Activated T-helper 1 cell treated with anti-CD3 and anti-CD28 coated beads, Interleukin-2, amount 50 U/mL, for 16 hours (primary cell): ENCODE measurements at regions not wholly inside any gene's neighbourhood (a gene's known extent, or its start where the extent isn't known, plus 50 kb on each side); places are given as distances from the start of the nearest gene placed in this dataset.

Experiments
- DNase-seq, 2 donors: peaks; one replicate each; pipeline ENCODE4 v3.0.0-alpha.2; 2020; ENCODE audit warnings: low read depth in 1 of 2, low spot score in 1 of 2

DNA sequence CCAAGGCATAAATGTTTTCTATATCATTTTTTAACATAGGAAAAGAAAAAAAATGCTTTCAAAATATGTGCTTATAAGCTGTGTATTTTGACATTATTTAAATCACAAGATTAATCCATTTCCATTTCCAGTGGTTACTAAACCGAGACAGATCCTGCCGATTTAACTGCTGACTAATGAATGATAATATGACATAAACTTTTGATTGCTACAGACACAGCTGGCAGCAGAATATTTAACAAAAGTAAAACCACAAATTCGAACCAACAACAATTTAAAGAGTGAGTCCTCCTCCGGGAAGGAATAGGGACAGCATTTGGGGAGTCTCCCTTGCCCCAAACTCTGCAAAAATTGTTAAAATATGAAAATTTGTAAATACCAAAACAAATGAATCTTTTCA is 401.3 kb upstream of the DAB2 start:
- DNase-seq, result no peak

DNA sequence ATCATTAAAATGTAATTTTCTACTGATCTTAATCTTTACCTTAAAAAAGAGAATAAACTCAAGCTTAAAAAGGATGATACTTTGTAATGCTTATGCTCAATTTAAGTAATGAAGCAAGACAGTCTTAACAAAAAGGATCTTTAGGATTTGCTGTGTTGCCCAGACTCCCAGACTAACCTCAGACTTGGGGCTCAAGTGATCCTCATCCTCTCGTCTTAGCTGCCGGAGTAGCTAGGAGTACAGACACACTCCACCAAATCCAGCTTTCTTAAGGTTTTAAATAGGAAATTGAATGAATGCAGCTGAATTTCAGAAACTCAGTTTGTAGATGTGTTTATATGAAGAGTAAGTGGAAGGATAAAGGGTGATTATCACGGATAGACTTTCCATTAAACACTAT is 400.5 kb upstream of the DAB2 start:
- DNase-seq, result no peak

DNA sequence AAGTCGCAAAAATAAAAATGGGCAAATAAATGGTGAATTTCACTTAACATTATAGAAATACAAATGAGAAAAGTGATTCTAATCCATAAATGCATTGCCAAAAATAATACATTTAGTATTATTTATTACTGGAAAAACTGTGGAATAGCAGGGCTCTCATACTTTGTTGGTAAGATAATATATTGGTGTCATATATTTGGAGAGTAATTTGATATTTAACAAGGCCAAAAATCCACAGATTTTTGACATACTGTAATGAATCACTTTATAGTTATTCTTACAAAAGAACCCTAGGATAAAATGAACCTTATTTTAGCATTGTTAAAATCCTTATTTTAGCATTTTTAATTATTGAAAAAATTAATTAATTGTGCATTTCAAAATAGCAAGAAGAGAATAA is 397.2 kb upstream of the DAB2 start:
- no peak for DNase-seq

DNA sequence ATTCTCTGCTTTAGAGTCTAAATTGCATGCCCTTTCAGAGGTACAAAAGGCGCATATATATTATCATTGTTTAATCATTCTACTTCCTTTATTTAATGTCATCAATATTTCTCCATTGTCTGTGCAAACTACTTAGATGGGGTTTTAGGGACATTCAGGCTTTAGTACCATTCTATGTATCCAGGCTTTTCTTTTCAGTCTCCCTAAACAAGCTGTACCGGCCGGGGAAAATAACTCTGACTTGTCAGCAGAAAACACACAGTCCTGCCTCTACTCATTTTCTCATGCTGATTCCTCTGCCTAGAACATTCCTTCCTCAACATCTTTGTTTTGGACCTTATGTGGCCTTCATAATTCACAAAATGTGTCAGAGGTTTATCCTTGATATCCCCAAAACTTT is 392.1 kb upstream of the DAB2 start:
- no peak for DNase-seq

DNA sequence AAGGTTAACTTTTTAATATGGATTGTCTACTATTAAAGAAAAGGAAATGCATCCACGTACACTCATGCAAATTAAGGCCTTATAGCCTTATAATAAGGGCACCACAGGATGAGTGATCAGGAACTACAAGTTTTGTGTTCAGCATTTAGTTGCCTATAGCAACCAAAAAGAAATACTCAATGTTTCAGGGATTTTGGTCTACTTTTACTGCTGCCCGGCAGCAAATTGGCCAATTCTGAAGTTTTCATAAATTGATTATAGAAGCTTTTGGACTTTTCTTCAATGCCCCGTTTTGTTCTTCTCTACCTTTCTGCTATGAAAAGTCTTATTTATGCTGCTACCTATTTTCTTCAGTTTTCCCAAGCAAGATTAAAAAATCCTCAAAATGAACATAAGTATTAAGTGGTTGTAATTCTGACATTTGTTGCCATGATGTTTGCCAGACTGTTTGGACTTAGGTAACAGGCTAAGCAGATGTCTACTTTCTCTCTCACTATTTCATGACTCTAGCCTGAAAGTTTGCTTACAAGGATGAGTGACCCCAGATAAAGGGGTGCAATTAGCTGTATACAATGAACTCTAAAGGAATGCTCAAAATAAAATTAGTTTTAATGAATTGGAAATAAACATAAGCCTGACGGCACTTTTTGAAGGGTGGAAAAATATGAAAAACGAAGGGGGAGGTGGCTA is 391.5 kb upstream of the DAB2 start:
- DNase-seq, result no peak

DNA sequence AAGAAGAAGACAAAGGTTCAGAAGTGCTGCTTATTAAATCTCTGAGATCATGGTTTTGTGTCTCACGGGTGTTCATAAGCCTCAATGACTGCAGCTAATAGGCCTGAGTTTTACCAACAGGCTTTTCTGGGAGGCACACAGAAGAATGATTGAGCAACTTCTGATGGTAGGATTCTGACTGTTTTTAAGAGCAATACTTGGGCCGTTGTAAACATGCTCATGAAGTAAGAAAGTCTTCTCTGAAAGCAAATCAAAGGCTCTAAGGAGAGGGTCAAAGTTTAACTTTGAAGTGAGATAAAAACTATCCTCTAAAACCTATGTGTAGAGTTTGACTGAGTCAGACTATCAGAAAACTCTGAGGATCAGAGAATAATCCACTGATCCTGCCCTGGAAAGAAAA is 390.9 kb upstream of the DAB2 start:
- no peak for DNase-seq

DNA sequence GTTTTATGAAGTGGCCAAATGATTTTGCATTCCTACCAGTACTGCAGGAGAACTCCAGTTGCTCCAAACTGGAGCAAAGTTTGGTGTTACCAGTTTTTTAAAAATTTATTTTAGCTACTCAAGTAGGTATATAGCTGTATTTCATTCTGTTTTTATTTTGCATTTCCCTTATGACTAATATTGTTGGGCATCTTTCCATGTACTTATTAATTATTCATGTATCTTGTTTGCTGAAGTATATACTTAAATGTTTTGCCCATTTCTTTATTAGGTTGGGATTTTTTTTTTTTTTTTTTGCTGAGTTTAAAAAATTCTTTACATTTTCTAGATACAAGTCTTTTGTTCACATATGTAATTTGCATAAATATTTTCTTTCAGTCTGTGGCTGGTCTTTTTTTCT is 386.6 kb upstream of the DAB2 start:
- no peak for DNase-seq

DNA sequence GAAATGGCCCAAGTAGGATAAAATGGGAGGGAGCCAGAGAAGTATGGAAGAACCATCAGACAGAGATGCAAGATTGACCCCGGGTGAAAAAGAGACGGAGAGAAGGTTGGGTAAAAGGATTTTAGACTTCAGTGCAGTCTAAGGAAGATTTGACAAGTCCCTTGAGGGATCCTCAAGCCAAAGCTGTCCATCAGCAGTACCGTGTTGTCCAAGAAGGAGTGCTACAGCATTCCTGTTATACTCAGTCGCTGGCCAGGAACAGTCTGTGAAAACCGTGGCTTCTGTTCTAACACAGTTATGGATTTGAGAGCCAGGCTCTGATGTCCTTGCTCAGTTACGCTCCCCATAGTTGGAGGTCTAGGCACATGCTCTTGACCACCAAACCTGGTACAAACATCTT is 383.9 kb upstream of the DAB2 start:
- no peak for DNase-seq

DNA sequence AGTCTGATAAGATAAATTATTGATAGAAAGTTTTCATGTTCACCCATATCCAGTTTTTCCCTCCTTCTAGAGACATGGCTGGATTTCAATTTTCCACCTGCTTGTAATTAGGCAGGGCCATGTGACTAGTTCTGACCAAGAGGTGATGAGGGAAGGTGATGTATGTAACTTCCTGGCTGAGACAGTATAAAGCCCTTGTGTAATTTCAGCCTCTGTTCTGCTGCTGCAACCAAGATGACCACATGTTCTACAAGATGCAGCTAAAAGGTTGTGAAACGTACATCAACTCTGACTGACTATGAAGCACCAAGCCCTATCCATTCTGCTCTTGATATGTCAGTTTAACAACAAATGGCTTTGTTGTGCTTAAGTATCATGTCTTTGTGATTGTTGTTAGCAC is 376.5 kb upstream of the DAB2 start:
- DNase-seq, result no peak

DNA sequence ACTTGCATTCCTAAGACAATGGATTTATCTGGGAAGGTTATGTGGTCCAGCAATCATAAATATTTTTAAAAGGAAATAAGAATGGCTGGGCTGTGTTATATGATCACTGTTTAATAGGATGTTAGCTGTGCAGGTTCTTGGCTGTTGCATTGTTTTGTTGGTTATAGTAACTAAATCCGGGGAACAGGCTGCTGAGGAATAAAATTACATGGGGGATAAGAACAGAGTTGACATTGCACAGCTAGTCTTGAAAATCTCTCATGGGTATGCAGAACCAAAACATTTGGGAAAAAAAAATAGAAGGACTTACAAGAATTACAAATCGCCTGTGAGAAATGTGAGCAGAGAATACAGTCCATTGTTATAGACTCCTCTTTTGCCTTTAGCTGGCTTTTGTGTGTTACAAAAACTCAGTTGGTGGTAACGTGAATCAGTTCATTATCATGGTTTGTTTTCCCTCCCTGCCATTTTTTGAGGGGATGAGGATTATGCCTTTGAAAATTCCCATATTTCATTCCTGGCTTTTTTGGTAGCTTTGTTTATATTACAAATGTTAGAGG is 375.3 kb upstream of the DAB2 start:
- DNase-seq, result no peak

DNA sequence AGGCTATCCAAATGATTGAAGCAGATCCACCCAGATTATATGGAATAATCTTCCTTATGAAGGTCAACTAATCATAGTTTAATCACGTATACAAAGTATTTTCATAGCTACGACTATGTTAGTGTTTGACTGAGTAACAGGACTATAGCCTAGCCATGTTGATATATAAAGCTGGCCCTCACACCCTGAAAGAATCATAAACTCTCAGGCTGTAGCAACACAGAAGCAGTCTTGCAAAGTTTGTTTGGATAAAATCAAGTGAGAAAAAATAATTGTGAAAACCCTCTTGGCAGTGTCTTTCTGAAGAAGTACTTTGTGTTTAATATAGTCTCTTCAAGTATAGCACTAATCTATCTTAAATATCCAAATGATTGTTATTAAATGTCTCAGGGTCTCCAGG is 374.5 kb upstream of the DAB2 start:
- DNase-seq, result no peak

DNA sequence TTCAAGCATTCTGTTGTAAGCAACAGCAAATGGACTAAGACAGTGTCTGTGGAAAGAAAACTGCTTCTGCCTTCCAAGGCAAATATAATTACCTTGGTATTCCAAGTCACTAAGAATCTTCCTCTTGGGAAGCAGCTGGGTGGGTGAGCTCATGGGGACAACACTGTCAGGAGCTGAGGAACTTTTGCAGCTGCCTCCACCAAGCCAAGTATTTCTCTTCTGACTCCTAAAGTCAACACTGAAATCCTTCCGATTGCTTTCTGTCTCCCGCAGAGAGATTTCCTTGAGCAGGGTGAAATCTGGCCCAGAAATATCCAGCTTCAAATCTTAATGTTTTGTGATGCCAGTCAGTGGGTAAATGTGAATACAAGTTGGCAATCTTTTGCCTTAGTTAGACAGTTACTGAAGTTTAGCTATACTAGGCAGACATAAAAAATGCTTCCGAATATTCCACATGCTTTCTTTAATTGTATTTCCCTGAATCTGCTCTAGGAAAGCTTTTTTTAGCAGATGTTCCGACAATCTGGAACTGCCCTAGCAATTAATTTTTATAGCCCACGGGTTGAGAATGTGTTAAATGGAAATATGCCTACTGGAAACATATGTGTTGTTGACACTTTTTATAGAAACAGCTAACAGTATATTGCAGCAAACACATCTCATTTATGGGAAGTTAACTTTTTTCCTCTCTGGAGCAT is 369.9 kb upstream of the DAB2 start:
- no peak for DNase-seq

DNA sequence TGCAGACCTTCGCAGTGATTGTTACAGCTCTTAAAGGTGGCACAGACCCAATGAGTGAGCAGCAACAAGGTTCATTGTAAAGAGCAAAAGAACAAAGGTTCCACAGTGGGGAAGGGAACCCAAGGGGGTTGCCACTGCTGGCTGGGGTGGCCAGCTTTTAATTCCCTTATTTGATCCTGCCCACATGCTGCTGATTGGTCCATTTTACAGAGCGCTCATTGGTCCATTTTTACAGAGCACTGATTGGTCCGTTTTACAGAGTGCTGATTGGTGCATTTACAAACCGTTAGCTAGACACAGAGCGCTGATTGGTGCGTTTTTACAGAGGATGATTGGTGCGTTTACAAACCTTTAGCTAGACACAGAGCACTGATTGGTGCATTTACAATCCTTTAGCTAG is 360.6 kb upstream of the DAB2 start:
- DNase-seq, result no peak

DNA sequence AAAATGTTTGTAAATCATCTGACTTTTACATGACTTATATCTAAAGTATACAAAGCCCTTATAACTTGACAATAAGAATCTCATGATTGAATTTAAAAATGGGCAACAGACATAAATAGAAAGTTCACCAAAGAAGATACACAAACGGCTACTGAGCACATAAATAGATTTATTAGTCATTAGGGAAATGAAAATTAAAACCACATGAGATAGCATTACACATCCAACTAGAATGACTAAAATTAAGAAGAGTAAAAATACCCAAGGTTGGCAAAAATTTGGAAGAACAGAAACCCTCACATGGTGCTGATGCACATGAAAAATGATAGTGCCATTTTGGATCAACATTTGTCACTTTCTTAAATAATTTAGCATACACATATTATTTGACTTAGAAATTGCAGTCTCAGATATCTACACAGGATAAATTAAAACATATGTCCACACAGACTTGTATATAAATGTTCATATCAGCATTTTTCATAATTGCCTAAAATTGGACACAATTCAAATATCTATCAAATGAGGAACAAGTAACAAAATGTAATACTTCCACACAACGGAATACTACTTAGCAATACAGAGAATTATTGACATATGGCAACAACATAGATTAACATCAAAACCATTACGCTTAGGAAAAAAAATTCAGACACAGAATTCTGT is 359.1 kb upstream of the DAB2 start:
- no peak for DNase-seq

DNA sequence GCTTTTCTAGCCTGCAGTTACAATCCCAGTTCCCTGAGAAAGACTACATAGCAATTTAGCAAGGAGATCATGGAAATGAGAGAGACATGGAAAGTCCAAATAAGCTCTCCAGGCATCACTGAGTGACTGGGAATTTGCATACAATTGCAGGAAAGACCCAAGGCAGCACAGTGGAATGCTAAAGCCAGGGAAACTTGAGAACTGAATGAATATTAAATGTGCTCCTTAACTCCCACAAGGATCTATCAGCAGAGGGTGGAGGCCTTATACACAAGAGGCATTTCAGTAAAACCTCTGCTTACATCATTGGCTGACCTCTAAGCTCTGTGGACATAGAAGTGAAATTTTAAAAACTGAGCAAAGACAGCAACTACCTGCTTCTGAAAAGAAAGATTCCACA is 355.6 kb upstream of the DAB2 start:
- DNase-seq, result no peak

DNA sequence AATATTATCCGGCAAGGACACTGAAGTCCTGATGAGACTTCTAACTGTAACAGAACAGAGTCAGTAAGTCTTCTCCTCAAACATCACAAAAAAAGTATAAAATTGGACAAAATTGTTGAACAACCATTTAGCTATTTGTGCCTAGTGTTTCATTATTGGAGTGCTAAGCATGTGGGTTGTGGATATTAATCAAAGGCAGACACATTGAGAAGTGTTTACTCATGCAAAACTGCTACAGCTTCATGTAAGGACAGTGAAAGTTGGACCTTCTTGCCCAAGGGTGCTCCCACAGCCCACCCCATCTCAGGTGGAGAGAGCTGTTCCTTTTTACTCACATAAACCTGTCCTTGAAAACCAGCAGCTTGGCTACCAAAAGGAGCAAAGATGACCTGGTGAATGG is 355.1 kb upstream of the DAB2 start:
- DNase-seq, result no peak

DNA sequence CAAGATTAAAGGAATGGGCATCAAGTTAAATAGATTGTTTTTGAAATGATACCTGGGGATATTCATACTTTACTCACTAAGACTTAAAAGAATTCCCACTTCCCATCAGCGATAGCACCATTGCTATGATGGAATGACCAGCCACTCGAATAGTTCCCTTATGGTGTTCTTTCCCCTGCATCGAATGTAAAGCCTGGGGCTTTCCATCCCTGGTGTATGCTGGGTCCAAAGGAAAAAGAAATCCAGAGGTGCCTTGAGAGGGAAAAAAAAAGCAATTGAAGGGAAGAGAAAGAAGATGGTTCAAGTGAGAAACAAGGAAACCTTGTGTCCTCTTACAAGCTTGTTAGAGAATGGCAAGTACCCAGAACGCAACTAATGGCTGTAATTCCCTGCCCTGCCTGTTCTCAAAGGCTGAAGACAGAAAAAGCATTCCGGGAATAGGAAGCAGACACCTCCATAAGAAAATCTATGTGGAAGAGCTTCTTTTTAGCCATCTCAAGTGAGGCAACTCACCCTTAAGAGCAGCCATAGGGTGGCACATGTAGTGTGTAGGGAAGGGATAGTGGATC is 351.1 kb upstream of the DAB2 start:
- DNase-seq, result no peak

DNA sequence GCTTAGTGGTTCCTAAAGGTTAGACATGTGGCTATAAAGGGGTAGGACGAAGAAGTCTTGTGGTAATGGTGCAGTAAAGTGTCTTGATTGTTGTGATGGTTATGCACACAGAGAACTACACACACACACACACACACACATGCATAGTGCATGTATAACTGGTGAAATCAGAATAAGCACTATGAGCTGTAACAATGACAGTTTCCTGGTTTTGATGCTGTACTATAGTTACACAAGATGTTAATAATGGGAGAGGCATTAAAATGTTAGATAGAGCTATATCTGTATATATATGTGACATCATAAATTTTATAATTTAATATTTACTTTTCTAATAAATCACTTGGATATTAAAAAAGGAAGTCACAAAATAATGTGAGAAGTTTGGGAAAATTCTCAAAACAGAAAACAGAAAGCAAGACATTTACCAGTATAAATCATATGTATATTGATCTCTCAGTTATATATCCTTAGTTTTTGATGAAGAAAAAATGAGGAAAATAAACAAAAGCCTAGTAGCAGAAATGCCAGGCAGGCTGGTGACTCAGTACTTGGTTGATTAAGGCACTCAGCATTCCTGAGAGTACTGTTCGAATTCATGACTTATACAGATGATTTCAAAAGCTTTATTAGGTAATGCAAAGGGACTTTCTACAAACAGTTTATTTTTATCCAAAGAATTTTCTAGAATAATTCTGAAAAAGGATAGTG is 350.5 kb upstream of the DAB2 start:
- DNase-seq, result no peak

DNA sequence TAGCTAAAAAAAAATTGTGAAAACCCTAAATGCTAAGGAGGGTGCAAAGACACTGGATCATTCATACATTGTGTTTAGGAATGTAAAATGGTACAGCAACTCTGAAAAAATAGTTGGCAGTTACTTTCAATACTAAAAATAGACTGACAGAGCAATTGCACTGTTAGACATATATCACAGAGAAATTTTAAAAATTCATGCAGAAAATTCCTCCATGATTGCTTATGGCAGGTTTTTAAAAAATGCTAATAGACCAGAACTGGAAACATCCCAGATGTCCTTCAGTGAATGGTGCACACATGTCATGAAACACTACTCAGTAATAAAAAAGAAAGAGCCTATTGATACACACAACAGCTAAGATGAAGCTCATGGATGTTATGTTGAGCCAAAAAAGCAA is 349.8 kb upstream of the DAB2 start:
- no peak for DNase-seq

DNA sequence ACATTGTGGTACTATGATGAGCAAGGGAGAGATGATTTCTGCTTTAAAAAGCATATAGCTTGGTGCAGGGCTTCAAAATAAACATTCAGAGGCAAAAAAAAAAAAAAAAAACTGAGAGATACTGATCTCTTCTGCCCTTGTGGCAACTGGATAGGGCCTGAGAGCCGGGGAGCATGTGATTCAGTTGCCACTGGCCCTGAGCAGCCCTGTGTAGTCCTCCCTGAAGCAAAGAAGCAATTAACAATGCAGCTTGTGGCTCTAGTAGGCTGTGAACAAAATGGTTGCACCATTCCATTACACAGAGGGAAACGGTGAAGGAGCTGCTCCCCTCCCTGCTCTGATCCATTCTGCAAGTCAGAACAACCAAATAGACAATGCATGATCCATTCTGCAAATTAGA is 347.5 kb upstream of the DAB2 start:
- DNase-seq, result no peak

DNA sequence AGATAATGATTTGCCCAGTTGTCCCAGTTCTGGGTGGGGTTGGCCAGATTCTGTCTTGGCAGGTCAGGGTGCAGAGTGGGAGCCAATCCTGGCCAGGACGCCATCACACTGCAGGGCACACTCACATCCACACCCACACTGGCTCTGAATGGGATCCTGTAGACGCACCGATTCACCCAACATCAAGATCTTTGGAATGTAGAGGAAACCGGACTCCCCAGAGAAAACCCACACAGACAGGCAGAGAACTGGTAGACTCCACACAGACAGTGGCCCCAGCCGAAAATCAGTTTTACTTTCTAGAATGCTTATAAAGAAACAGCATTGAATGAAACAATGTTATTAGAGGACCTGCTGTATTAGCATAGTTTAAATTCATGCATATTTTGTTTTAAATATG is 343.1 kb upstream of the DAB2 start:
- no peak for DNase-seq
